ENCODE measurements at regions not wholly inside any gene's neighbourhood (a gene's known extent, or its start where the extent isn't known, plus 50 kb on each side); places are given as distances from the start of the nearest gene placed in this dataset.

DNA sequence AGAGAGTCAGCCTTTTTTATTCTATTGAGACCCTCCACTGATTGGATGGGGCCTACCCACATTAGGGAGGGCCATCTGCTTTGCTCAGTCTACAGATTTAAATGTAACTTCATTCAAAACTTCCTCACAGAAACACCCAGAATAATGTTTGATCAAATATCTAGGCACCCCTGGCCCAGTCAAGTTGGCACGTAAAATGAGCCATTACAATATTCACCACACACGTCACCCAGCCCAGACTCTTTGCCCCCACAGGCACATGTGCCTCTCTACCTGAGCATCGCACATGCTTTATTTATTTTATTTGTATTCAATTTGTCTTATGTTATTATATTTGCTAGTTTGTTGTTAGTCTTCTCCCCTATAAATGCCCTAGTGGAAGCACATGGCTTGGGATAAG is 70.9 kb upstream of the EYA2 start:
- Mint-ChIP-seq H3K27ac (ENCODE audit: unreplicated experiment) (no peak overlapping the region), H3K27me3 (ENCODE audit: low read depth, unreplicated experiment) (peaks cover 2% of the 10 kb centered on the region), H3K4me3 (ENCODE audit: unreplicated experiment) (no peak overlapping the region), H3K9me3 (ENCODE audit: unreplicated experiment) (peaks cover 8% of the 10 kb centered on the region), H3K36me3 (ENCODE audit: low read depth, unreplicated experiment) (no peaks in the 10 kb centered on the region), H3K4me1 (ENCODE audit: low read depth, unreplicated experiment) (peaks cover 5% of the 10 kb centered on the region)
- Histone ChIP-seq H3K79me2 (ENCODE audit: insufficient read depth, low read length) (no peaks in the 10 kb centered on the region), H2AFZ (ENCODE audit: low read depth, low read length) (no peak overlapping the region), H3K9me3 (ENCODE audit: insufficient read depth, low read depth, low read length) (no peaks in the 10 kb centered on the region), H3K27me3 (ENCODE audit: insufficient read depth, low read length) (no peaks in the 10 kb centered on the region), H3K4me3 (ENCODE audit: insufficient read depth, low read depth, low read length) (no peak overlapping the region), H3K27ac (ENCODE audit: low read depth, low read length) (no peak overlapping the region), H3K9ac (ENCODE audit: low read length) (no peak overlapping the region), H3K36me3 (ENCODE audit: insufficient read depth, low read length) (no peaks in the 10 kb centered on the region), H4K20me1 (ENCODE audit: insufficient read depth, low read length) (no peaks in the 10 kb centered on the region), H3K4me1 (ENCODE audit: insufficient read depth, low read length) (peaks cover 11% of the 10 kb centered on the region), H3K4me2 (ENCODE audit: low read length) (no peak overlapping the region)
- FAIRE-seq (no peak), DNase-seq (ENCODE audit: low read depth) (no peak)
- TF ChIP-seq EZH2 (IDR thresholded peaks at IDR 0.05; ENCODE audit: insufficient read depth, low read length) = no peak
- TF ChIP-seq CTCF (IDR thresholded peaks at IDR 0.05; ENCODE audit: insufficient read depth, low read depth, low read length) = no peak

GRCh38 chr20:46826343-46826984 is 68.2 kb upstream of the EYA2 start:
- Histone ChIP-seq H3K9ac (ENCODE audit: low read length) (no peak overlapping the region), H3K79me2 (ENCODE audit: insufficient read depth, low read length) (no peaks in the 10 kb centered on the region), H3K4me3 (ENCODE audit: insufficient read depth, low read depth, low read length) (no peak overlapping the region), H3K4me1 (ENCODE audit: insufficient read depth, low read length) (peaks cover 15% of the 10 kb centered on the region), H3K27me3 (ENCODE audit: insufficient read depth, low read length) (no peaks in the 10 kb centered on the region), H3K36me3 (ENCODE audit: insufficient read depth, low read length) (no peaks in the 10 kb centered on the region), H2AFZ (ENCODE audit: low read depth, low read length) (no peak overlapping the region), H4K20me1 (ENCODE audit: insufficient read depth, low read length) (no peaks in the 10 kb centered on the region), H3K9me3 (ENCODE audit: insufficient read depth, low read depth, low read length) (no peaks in the 10 kb centered on the region), H3K4me2 (ENCODE audit: low read length) (no peak overlapping the region), H3K27ac (ENCODE audit: low read depth, low read length) (no peak overlapping the region)
- Mint-ChIP-seq H3K27me3 (ENCODE audit: low read depth, unreplicated experiment) (peaks cover 2% of the 10 kb centered on the region), H3K27ac (ENCODE audit: unreplicated experiment) (no peak overlapping the region), H3K4me3 (ENCODE audit: unreplicated experiment) (no peak overlapping the region), H3K9me3 (ENCODE audit: unreplicated experiment) (peaks cover 10% of the 10 kb centered on the region), H3K4me1 (ENCODE audit: low read depth, unreplicated experiment) (peaks cover 5% of the 10 kb centered on the region), H3K36me3 (ENCODE audit: low read depth, unreplicated experiment) (no peaks in the 10 kb centered on the region)
- DNase-seq (ENCODE audit: low read depth) (peak; percentile 36), FAIRE-seq (no peak)
- no peak for TF ChIP-seq EZH2 (IDR thresholded peaks at IDR 0.05; ENCODE audit: insufficient read depth, low read length)
- TF ChIP-seq CTCF (IDR thresholded peaks at IDR 0.05; ENCODE audit: insufficient read depth, low read depth, low read length) = no peak

DNA sequence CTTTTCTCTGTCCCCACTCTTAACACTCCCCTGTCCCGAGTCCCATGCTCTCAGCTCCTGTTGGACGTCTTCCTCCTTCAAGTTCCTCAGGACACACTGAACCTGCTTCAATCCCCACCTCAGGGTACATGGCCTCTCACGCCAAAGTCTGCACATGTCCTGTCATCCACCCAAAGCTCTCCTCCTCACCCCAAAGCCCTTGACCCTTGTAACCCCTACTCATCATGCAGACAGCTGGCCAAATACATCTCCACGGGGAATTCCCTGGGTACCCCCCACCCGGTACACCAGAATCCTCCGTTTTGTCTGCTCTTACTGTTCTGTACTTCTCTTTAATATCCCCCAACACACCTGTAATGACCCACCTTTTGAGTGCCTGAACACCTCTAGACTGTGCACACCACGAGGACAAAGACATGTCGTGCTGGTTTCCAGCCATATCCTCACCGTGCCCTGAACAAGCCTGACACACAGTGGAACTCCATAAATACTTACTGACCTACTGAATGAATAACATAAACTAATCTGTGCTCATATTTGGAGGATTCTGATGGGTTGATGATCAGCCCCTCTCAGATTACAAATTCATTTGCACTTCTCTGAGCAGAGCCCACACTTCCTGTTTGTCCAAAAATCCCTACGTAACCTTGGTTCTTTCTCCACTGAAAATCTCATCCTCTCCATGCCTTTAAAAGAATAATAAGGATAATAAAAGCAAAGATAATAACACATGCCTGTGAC is 66.8 kb upstream of the EYA2 start:
- H3K27me3 Mint-ChIP-seq (ENCODE audit: low read depth, unreplicated experiment) = peaks cover 2% of the 10 kb centered on the region
- no peak overlapping the region for H3K27ac Mint-ChIP-seq (ENCODE audit: unreplicated experiment)
- no peaks in the 10 kb centered on the region for H3K36me3 Mint-ChIP-seq (ENCODE audit: low read depth, unreplicated experiment)
- peak; percentile 20 for FAIRE-seq
- Histone ChIP-seq H3K4me3 (ENCODE audit: insufficient read depth, low read depth, low read length) (no peak overlapping the region), H4K20me1 (ENCODE audit: insufficient read depth, low read length) (no peaks in the 10 kb centered on the region), H3K79me2 (ENCODE audit: insufficient read depth, low read length) (no peaks in the 10 kb centered on the region), H2AFZ (ENCODE audit: low read depth, low read length) (no peak overlapping the region), H3K4me1 (ENCODE audit: insufficient read depth, low read length) (peaks cover 15% of the 10 kb centered on the region), H3K36me3 (ENCODE audit: insufficient read depth, low read length) (no peaks in the 10 kb centered on the region), H3K4me2 (ENCODE audit: low read length) (peak overlapping the region; percentile 13), H3K27me3 (ENCODE audit: insufficient read depth, low read length) (no peaks in the 10 kb centered on the region), H3K9me3 (ENCODE audit: insufficient read depth, low read depth, low read length) (no peaks in the 10 kb centered on the region), H3K9ac (ENCODE audit: low read length) (no peak overlapping the region), H3K27ac (ENCODE audit: low read depth, low read length) (peak overlapping the region; percentile 50)
- H3K4me1 Mint-ChIP-seq (ENCODE audit: low read depth, unreplicated experiment) = peaks cover 5% of the 10 kb centered on the region
- DNase-seq (ENCODE audit: low read depth) = peak; percentile 16
- TF ChIP-seq EZH2 (IDR thresholded peaks at IDR 0.05; ENCODE audit: insufficient read depth, low read length) (no peak), CTCF (IDR thresholded peaks at IDR 0.05; ENCODE audit: insufficient read depth, low read depth, low read length) (no peak)
- H3K4me3 Mint-ChIP-seq (ENCODE audit: unreplicated experiment) = no peak overlapping the region
- H3K9me3 Mint-ChIP-seq (ENCODE audit: unreplicated experiment) = peaks cover 10% of the 10 kb centered on the region
